GM18517 (cell line): ENCODE measurements at regions not wholly inside any gene's neighbourhood (a gene's known extent, or its start where the extent isn't known, plus 50 kb on each side); places are given as distances from the start of the nearest gene placed in this dataset.

Source experiments
- ATAC-seq: cut with Tn5 transposase; IDR thresholded peaks from one replicate; pipeline ENCODE4 v1.9.1; 2021; ENCODE audit warnings: mild to moderate bottlenecking, moderate library complexity; ENCODE audit not compliant: unreplicated experiment

GRCh38 chr2:15776629-15776919 is 163.8 kb upstream of the MYCN start:
- no peak for ATAC-seq

GRCh38 chr2:15776992-15777702 is 163.2 kb upstream of the MYCN start:
- no peak for ATAC-seq

GRCh38 chr2:15777795-15778371 is 162.5 kb upstream of the MYCN start:
- no peak for ATAC-seq

- ATAC-seq, result no peak
Observed at GRCh38 chr2:15778529-15779219, 161.7 kb upstream of the MYCN start.

GRCh38 chr2:15779381-15780041 is 160.8 kb upstream of the MYCN start:
- ATAC-seq, result no peak

GRCh38 chr2:15780234-15780633 is 160.1 kb upstream of the MYCN start:
- ATAC-seq, result no peak

- ATAC-seq, result no peak
Observed at GRCh38 chr2:15780912-15781574, 159.3 kb upstream of the MYCN start.

- no peak for ATAC-seq
Observed at GRCh38 chr2:15782009-15782751, 158.2 kb upstream of the MYCN start.

GRCh38 chr2:15782769-15783294 is 157.5 kb upstream of the MYCN start:
- no peak for ATAC-seq

GRCh38 chr2:15783489-15783888 is 156.9 kb upstream of the MYCN start:
- no peak for ATAC-seq

GRCh38 chr2:15784106-15784885 is 156.1 kb upstream of the MYCN start:
- no peak for ATAC-seq

- no peak for ATAC-seq
Observed at GRCh38 chr2:15784886-15785801, 155.2 kb upstream of the MYCN start.

- ATAC-seq, result no peak
Observed at GRCh38 chr2:15786003-15786654, 154.2 kb upstream of the MYCN start.

- ATAC-seq, result no peak
Observed at GRCh38 chr2:15786901-15787300, 153.4 kb upstream of the MYCN start.

- ATAC-seq, result no peak
Observed at GRCh38 chr2:15787535-15788454, 152.6 kb upstream of the MYCN start.

GRCh38 chr2:15788455-15788829 is 151.9 kb upstream of the MYCN start:
- no peak for ATAC-seq

GRCh38 chr2:15788830-15789229 is 151.5 kb upstream of the MYCN start:
- ATAC-seq, result no peak
